Esophagus muscularis mucosa (tissue), 4 donors: ENCODE measurements at regions not wholly inside any gene's neighbourhood (a gene's known extent, or its start where the extent isn't known, plus 50 kb on each side); places are given as distances from the start of the nearest gene placed in this dataset.
"Not testable (repeated sequence)": the region's sequence is repeated elsewhere in the genome, so short reads cannot be mapped to it uniquely, and the experiment has no call there.

Experiments
- EP300 ChIP-seq: sonication (generic); formaldehyde crosslinking; IDR thresholded peaks from one replicate; pipeline ENCODE4 v1.6.1; 2017; ENCODE audit warnings: antibody characterized with exemption
- POLR2AphosphoS5 ChIP-seq, 2 donors: sonication (generic); formaldehyde crosslinking; IDR thresholded peaks; one replicate each; pipeline ENCODE4 v1.6.1; 2017; ENCODE audit warnings: antibody characterized with exemption in 2 of 2
- TF ChIP-seq, protein P1 (sequence below), 3 experiments: fragments of 200-600 bp in 2 of 3; fragments of 450-650 bp in 1 of 3; sonication (generic) in 2 of 3; IDR thresholded peaks; one replicate each; pipeline ENCODE4 v1.5.1; 2017 to 2019; ENCODE audit warnings: antibody characterized with exemption in 3 of 3, mild to moderate bottlenecking in 2 of 3, moderate library complexity in 1 of 3

DNA sequence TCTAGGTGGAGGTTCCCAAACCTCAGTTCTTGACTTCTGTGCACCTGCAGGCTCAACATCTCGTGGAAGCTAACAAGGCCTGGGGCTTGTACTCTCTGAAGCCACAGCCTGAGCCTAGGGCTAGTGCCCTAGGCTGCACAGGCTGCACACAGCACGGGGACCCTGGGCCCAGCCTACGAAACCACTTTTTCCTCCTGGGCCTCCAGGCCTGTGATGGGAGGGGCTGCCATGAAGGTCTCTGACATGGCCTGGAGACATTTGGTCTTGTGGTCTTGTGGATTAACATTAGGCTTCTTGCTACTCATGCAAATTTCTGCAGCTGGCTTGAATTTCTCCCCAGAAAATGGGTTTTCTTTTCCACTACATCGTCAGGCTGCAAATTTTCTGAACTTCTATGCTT lies 59.1 kb upstream of the LRIG1 start:
- TF ChIP-seq EP300; POLR2AphosphoS5 (IDR thresholded peaks at IDR 0.05): not testable (repeated sequence)
- TF ChIP-seq, protein P1, sequence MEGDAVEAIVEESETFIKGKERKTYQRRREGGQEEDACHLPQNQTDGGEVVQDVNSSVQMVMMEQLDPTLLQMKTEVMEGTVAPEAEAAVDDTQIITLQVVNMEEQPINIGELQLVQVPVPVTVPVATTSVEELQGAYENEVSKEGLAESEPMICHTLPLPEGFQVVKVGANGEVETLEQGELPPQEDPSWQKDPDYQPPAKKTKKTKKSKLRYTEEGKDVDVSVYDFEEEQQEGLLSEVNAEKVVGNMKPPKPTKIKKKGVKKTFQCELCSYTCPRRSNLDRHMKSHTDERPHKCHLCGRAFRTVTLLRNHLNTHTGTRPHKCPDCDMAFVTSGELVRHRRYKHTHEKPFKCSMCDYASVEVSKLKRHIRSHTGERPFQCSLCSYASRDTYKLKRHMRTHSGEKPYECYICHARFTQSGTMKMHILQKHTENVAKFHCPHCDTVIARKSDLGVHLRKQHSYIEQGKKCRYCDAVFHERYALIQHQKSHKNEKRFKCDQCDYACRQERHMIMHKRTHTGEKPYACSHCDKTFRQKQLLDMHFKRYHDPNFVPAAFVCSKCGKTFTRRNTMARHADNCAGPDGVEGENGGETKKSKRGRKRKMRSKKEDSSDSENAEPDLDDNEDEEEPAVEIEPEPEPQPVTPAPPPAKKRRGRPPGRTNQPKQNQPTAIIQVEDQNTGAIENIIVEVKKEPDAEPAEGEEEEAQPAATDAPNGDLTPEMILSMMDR (IDR thresholded peaks at IDR 0.05): not testable (repeated sequence)
